GM19328 (cell line): ENCODE measurements at regions not wholly inside any gene's neighbourhood (a gene's known extent, or its start where the extent isn't known, plus 50 kb on each side); places are given as distances from the start of the nearest gene placed in this dataset.

Experiments
- ATAC-seq: cut with Tn5 transposase; IDR thresholded peaks from one replicate; pipeline ENCODE4 v1.9.1; 2021; ENCODE audit warnings: mild to moderate bottlenecking, moderate library complexity; ENCODE audit not compliant: unreplicated experiment

- ATAC-seq = no peak
Observed at GRCh38 chr3:43155464-43156121, 49.7 kb upstream of the POMGNT2 start.
